ENCODE measurements at regions not wholly inside any gene's neighbourhood (a gene's known extent, or its start where the extent isn't known, plus 50 kb on each side); places are given as distances from the start of the nearest gene placed in this dataset.

DNA sequence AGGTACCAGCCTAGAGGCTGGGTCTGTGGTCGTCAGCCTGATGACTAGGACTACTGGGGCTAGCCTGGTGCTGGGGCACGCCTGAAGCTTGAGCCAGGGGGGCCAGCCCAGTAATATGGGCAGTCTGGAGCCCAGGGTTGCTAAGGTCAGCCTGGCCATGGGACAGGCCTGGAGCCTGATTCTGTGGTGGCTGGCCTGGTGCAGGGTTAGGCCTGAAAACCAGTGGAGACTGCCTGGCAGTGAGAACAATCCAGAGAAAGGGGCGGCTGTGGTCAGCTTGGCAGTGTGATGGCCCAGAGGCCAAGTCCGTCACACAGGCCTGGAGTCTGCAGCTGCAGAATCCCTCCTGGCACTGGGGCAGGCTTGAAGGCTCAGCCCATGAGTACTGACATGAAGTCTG is 445.8 kb downstream of the SATB2 start:
- Histone ChIP-seq H3K27ac (ENCODE audit: low read depth, low read length) (no peak overlapping the region), H3K9ac (ENCODE audit: low read length in 5 of 5) (no peak overlapping the region), H3K9me3 (ENCODE audit: control insufficient read depth in 5 of 5, low read length in 5 of 5) (peaks cover 5 to 19% (median 10%) of the 10 kb centered on the region in 5 donors), H3K27me3 (ENCODE audit: control insufficient read depth in 5 of 5, insufficient read depth in 4 of 5, low read length in 5 of 5) (no peaks in the 10 kb centered on the region), H3K36me3 (ENCODE audit: control insufficient read depth in 5 of 5, insufficient read depth in 5 of 5, low read length in 5 of 5) (no peaks in the 10 kb centered on the region), H3K4me3 (ENCODE audit: low read depth in 1 of 5, low read length in 5 of 5) (no peak overlapping the region), H3K4me1 (ENCODE audit: control insufficient read depth in 5 of 5, insufficient read depth in 5 of 5, low read length in 5 of 5) (no peaks in the 10 kb centered on the region)

- H3K4me1 ChIP-seq (ENCODE audit: control insufficient read depth in 5 of 5, insufficient read depth in 5 of 5, low read length in 5 of 5), result no peaks in the 10 kb centered on the region
- H3K36me3 ChIP-seq (ENCODE audit: control insufficient read depth in 5 of 5, insufficient read depth in 5 of 5, low read length in 5 of 5), result no peaks in the 10 kb centered on the region
- H3K27ac ChIP-seq (ENCODE audit: low read depth, low read length), result no peak overlapping the region
- H3K9ac ChIP-seq (ENCODE audit: low read length in 5 of 5), result no peak overlapping the region
- no peaks in the 10 kb centered on the region for H3K27me3 ChIP-seq (ENCODE audit: control insufficient read depth in 5 of 5, insufficient read depth in 4 of 5, low read length in 5 of 5)
- H3K4me3 ChIP-seq (ENCODE audit: low read depth in 1 of 5, low read length in 5 of 5), result no peak overlapping the region
- peaks cover 0 to 5% (median 3%) of the 10 kb centered on the region in 5 donors for H3K9me3 ChIP-seq (ENCODE audit: control insufficient read depth in 5 of 5, low read length in 5 of 5)
Measured at GRCh38 chr2:198994678-198995077, 463.1 kb downstream of the SATB2 start.

DNA sequence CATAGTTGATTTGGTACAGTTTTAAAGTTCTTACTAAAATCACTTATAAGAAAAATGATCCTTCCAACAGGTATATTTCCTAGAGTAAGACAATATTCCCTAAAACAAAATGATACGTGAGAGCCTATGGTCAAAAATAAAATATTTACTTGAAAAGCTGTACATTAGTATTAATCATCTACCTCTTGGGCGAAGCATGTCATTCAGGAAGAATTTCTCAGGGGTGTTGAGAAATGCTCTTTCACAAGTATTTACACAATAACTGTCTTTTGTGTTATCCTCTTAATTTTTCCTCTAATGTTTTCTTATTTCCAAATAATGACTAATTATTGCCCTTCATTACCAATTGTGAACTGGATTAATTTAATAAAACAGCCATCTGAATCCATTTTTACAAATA is 466.3 kb downstream of the SATB2 start:
- no peak overlapping the region for H3K27ac ChIP-seq (ENCODE audit: low read depth, low read length)
- no peaks in the 10 kb centered on the region for H3K36me3 ChIP-seq (ENCODE audit: control insufficient read depth in 5 of 5, insufficient read depth in 5 of 5, low read length in 5 of 5)
- H3K9me3 ChIP-seq (ENCODE audit: control insufficient read depth in 5 of 5, low read length in 5 of 5), result peaks cover 0 to 7% (median 2%) of the 10 kb centered on the region in 5 donors
- no peak overlapping the region for H3K4me3 ChIP-seq (ENCODE audit: low read depth in 1 of 5, low read length in 5 of 5)
- H3K4me1 ChIP-seq (ENCODE audit: control insufficient read depth in 5 of 5, insufficient read depth in 5 of 5, low read length in 5 of 5), result no peaks in the 10 kb centered on the region
- no peak overlapping the region for H3K9ac ChIP-seq (ENCODE audit: low read length in 5 of 5)
- no peaks in the 10 kb centered on the region for H3K27me3 ChIP-seq (ENCODE audit: control insufficient read depth in 5 of 5, insufficient read depth in 4 of 5, low read length in 5 of 5)

DNA sequence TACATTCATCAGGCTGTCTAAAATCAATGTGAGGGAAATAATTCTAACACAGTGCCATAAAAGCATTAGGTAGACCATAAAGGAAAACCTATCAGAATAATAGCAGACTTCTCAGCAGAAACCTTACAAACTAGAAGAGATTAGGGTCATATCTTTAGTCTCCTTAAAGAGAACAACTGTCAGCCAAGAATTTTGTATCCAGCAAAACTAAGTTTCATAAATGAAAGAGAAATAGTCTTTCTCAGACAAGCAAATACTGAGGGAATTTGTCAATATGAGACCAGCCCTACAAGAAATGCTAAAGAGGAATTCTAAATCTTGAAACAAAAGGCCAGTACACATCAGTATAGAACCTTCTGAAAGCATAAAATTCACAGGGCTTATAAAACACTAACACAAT is 482.0 kb downstream of the SATB2 start:
- H3K27me3 ChIP-seq (ENCODE audit: control insufficient read depth in 5 of 5, insufficient read depth in 4 of 5, low read length in 5 of 5), result no peaks in the 10 kb centered on the region
- no peak overlapping the region for H3K27ac ChIP-seq (ENCODE audit: low read depth, low read length)

DNA sequence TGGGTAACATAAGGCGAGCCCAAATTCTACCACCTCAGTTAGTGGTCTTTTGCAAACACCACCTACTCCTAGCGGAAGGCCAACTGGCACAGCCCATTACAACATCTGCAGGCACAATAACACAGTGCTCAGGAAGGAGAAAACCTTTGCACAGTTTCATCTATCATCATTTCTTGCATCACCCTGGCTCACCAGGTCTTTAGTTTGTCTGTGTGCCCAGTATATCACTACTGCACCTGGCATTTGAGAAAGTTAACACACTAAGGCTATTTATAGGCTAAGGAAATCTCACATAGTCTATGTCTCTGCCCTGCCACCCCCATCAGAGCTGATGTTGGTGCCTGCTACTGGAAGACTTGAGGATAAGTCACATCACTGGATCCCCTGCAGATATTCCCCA is 484.0 kb downstream of the SATB2 start:
- Histone ChIP-seq H3K36me3 (ENCODE audit: control insufficient read depth in 5 of 5, insufficient read depth in 5 of 5, low read length in 5 of 5) (no peaks in the 10 kb centered on the region), H3K4me1 (ENCODE audit: control insufficient read depth in 5 of 5, insufficient read depth in 5 of 5, low read length in 5 of 5) (no peaks in the 10 kb centered on the region), H3K27me3 (ENCODE audit: control insufficient read depth in 5 of 5, insufficient read depth in 4 of 5, low read length in 5 of 5) (no peaks in the 10 kb centered on the region), H3K9ac (ENCODE audit: low read length in 5 of 5) (no peak overlapping the region), H3K9me3 (ENCODE audit: control insufficient read depth in 5 of 5, low read length in 5 of 5) (peaks cover 0 to 26% (median 14%) of the 10 kb centered on the region in 5 donors), H3K27ac (ENCODE audit: low read depth, low read length) (no peak overlapping the region), H3K4me3 (ENCODE audit: low read depth in 1 of 5, low read length in 5 of 5) (no peak overlapping the region)

More for the DNA sequence above, 482.0 kb downstream of the SATB2 start:
- no peaks in the 10 kb centered on the region for H3K4me1 ChIP-seq (ENCODE audit: control insufficient read depth in 5 of 5, insufficient read depth in 5 of 5, low read length in 5 of 5)
- no peak overlapping the region for H3K9ac ChIP-seq (ENCODE audit: low read length in 5 of 5)
- peaks cover 0 to 26% (median 14%) of the 10 kb centered on the region in 5 donors for H3K9me3 ChIP-seq (ENCODE audit: control insufficient read depth in 5 of 5, low read length in 5 of 5)
- H3K4me3 ChIP-seq (ENCODE audit: low read depth in 1 of 5, low read length in 5 of 5), result no peak overlapping the region
- H3K36me3 ChIP-seq (ENCODE audit: control insufficient read depth in 5 of 5, insufficient read depth in 5 of 5, low read length in 5 of 5), result no peaks in the 10 kb centered on the region

DNA sequence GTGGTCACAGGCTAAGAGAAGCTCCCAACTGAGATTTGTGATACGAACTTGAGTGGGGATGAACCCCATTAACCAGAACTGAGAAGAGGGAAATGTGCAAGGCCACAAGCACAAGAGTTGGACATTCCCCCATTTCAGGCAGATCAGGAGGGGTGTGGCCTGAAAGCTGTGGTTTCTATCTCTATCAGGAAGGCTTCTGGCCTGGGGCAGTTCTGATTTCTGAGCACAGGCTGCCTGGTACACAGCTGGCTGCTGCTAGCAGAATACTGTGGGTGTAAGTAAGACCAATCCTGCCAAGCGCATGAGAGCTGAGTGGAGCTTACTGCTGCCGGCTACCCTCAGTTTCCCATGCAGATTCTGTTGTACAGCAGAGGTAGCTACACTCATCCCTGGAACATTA is 484.6 kb downstream of the SATB2 start:
- Histone ChIP-seq H3K27me3 (ENCODE audit: control insufficient read depth in 5 of 5, insufficient read depth in 4 of 5, low read length in 5 of 5) (no peaks in the 10 kb centered on the region), H3K27ac (ENCODE audit: low read depth, low read length) (no peak overlapping the region), H3K9me3 (ENCODE audit: control insufficient read depth in 5 of 5, low read length in 5 of 5) (peaks cover 0 to 26% (median 14%) of the 10 kb centered on the region in 5 donors), H3K9ac (ENCODE audit: low read length in 5 of 5) (no peak overlapping the region), H3K4me3 (ENCODE audit: low read depth in 1 of 5, low read length in 5 of 5) (no peak overlapping the region), H3K36me3 (ENCODE audit: control insufficient read depth in 5 of 5, insufficient read depth in 5 of 5, low read length in 5 of 5) (no peaks in the 10 kb centered on the region), H3K4me1 (ENCODE audit: control insufficient read depth in 5 of 5, insufficient read depth in 5 of 5, low read length in 5 of 5) (no peaks in the 10 kb centered on the region)

DNA sequence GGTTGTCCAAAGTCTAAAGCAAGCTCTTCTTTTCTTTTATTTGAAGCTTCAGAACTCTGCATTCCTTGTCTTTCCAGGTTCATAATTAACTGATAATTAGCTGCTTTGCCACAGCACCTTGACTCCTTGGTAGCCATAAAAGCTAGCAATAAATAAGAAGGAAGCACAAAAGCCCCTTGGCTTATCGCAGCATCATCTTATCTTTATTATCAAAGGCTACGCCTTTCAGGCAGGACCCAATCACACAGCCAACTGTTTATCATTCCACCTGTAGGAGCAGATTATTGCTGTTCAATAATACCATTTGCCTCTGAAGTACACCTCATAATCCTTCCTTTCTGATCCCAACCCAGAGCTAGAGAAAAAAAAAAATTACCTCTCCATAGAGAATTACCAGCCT is 489.2 kb downstream of the SATB2 start:
- H3K27ac ChIP-seq (ENCODE audit: low read depth, low read length), result no peak overlapping the region
- H3K9me3 ChIP-seq (ENCODE audit: control insufficient read depth in 5 of 5, low read length in 5 of 5), result peaks cover 0 to 7% (median 4%) of the 10 kb centered on the region in 5 donors
- no peak overlapping the region for H3K4me3 ChIP-seq (ENCODE audit: low read depth in 1 of 5, low read length in 5 of 5)
- H3K36me3 ChIP-seq (ENCODE audit: control insufficient read depth in 5 of 5, insufficient read depth in 5 of 5, low read length in 5 of 5), result no peaks in the 10 kb centered on the region
- no peaks in the 10 kb centered on the region for H3K27me3 ChIP-seq (ENCODE audit: control insufficient read depth in 5 of 5, insufficient read depth in 4 of 5, low read length in 5 of 5)
- H3K9ac ChIP-seq (ENCODE audit: low read length in 5 of 5), result no peak overlapping the region
- no peaks in the 10 kb centered on the region for H3K4me1 ChIP-seq (ENCODE audit: control insufficient read depth in 5 of 5, insufficient read depth in 5 of 5, low read length in 5 of 5)

DNA sequence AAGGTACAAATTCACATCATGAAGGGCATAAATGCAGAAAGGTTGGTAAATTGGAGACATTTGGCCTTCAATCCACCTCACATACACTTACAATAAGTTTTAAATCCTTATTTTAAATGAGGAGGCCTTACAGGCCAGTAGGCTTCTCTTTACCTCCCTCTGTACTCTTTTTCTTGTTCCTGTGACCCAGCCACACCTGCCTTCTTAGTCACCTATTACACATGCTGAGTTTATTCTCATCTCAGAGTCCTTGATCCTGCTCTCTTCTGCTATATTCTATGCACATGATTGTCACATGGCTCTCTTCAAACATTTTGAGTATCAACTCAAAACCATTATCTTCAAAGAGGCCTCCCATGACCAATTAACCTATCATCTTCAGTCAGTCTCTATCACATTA is 491.5 kb downstream of the SATB2 start:
- Histone ChIP-seq H3K36me3 (ENCODE audit: control insufficient read depth in 5 of 5, insufficient read depth in 5 of 5, low read length in 5 of 5) (no peaks in the 10 kb centered on the region), H3K27me3 (ENCODE audit: control insufficient read depth in 5 of 5, insufficient read depth in 4 of 5, low read length in 5 of 5) (no peaks in the 10 kb centered on the region), H3K27ac (ENCODE audit: low read depth, low read length) (no peak overlapping the region)

DNA sequence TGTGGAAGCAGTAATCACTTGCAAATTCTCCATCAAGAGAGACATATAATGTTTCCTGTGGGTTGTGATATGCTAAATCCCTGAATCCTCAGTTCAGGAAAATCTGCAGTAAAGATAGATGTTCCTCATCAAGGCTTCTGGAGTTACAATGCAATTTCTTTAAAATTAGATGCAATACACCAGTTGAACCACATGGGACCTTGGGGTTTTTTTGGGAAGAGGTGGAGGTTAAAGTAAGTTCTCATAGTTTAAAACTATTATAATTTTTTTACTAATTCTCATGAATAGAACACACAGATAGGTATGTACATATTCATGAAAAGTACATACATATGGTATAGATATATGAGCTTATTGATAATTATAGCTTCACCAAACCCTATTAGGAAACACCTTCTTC is 496.2 kb downstream of the SATB2 start:
- Histone ChIP-seq H3K27ac (ENCODE audit: low read depth, low read length) (no peak overlapping the region), H3K4me1 (ENCODE audit: control insufficient read depth in 5 of 5, insufficient read depth in 5 of 5, low read length in 5 of 5) (no peaks in the 10 kb centered on the region), H3K36me3 (ENCODE audit: control insufficient read depth in 5 of 5, insufficient read depth in 5 of 5, low read length in 5 of 5) (no peaks in the 10 kb centered on the region)

More for the DNA sequence above, 491.5 kb downstream of the SATB2 start:
- Histone ChIP-seq H3K4me1 (ENCODE audit: control insufficient read depth in 5 of 5, insufficient read depth in 5 of 5, low read length in 5 of 5) (no peaks in the 10 kb centered on the region), H3K4me3 (ENCODE audit: low read depth in 1 of 5, low read length in 5 of 5) (no peak overlapping the region), H3K9me3 (ENCODE audit: control insufficient read depth in 5 of 5, low read length in 5 of 5) (peaks cover 0 to 4% (median 0%) of the 10 kb centered on the region in 5 donors), H3K9ac (ENCODE audit: low read length in 5 of 5) (no peak overlapping the region)

DNA sequence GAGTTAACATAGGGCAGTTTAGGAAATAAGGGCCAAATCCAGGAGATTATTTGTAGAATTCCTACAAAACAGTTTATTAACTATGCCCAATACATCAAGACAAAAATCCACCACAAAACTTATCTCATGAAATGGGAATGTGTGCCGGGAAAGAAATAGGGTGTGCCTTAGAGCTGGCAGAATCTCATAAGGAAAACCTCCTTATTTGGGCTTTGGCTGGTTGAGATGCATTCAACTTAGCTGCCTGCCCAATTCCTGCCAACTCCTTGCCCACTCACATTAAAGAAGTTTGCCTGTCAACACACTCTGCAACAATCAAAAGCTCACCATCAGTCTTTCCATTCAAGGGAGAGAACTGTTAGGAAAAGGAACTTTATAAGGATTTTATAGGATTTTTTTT is 500.6 kb downstream of the SATB2 start:
- H3K27me3 ChIP-seq (ENCODE audit: control insufficient read depth in 5 of 5, insufficient read depth in 4 of 5, low read length in 5 of 5), result no peaks in the 10 kb centered on the region

More for the DNA sequence above, 496.2 kb downstream of the SATB2 start:
- no peak overlapping the region for H3K9ac ChIP-seq (ENCODE audit: low read length in 5 of 5)
- H3K4me3 ChIP-seq (ENCODE audit: low read depth in 1 of 5, low read length in 5 of 5), result no peak overlapping the region
- H3K9me3 ChIP-seq (ENCODE audit: control insufficient read depth in 5 of 5, low read length in 5 of 5), result peaks cover 0 to 4% (median 0%) of the 10 kb centered on the region in 5 donors
- no peaks in the 10 kb centered on the region for H3K27me3 ChIP-seq (ENCODE audit: control insufficient read depth in 5 of 5, insufficient read depth in 4 of 5, low read length in 5 of 5)

DNA sequence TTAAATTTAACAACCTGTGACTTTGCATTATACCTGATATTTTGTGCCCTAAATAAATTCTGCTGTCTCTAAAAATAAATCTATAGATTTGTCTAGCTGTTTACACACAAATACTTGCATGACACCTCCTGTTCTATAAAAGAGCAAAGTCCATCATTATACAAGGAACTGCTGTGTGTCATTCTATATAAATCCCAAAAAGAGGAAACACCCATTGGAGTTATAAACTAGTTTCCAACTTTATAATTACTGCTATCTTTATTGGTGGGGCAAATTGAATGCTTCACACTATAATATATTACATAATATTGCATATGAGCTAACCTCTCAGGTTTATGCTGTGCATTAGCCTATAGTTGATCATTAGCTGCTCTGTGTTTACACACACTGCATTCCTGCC is 504.4 kb downstream of the SATB2 start:
- Histone ChIP-seq H3K4me1 (ENCODE audit: control insufficient read depth in 5 of 5, insufficient read depth in 5 of 5, low read length in 5 of 5) (no peaks in the 10 kb centered on the region), H3K27ac (ENCODE audit: low read depth, low read length) (no peak overlapping the region), H3K9me3 (ENCODE audit: control insufficient read depth in 5 of 5, low read length in 5 of 5) (no peaks in the 10 kb centered on the region), H3K4me3 (ENCODE audit: low read depth in 1 of 5, low read length in 5 of 5) (no peak overlapping the region), H3K36me3 (ENCODE audit: control insufficient read depth in 5 of 5, insufficient read depth in 5 of 5, low read length in 5 of 5) (no peaks in the 10 kb centered on the region), H3K27me3 (ENCODE audit: control insufficient read depth in 5 of 5, insufficient read depth in 4 of 5, low read length in 5 of 5) (no peaks in the 10 kb centered on the region), H3K9ac (ENCODE audit: low read length in 5 of 5) (no peak overlapping the region)

More for the DNA sequence above, 500.6 kb downstream of the SATB2 start:
- no peak overlapping the region for H3K4me3 ChIP-seq (ENCODE audit: low read depth in 1 of 5, low read length in 5 of 5)
- H3K27ac ChIP-seq (ENCODE audit: low read depth, low read length), result no peak overlapping the region
- H3K4me1 ChIP-seq (ENCODE audit: control insufficient read depth in 5 of 5, insufficient read depth in 5 of 5, low read length in 5 of 5), result no peaks in the 10 kb centered on the region
- H3K9ac ChIP-seq (ENCODE audit: low read length in 5 of 5), result no peak overlapping the region
- no peaks in the 10 kb centered on the region for H3K36me3 ChIP-seq (ENCODE audit: control insufficient read depth in 5 of 5, insufficient read depth in 5 of 5, low read length in 5 of 5)
- H3K9me3 ChIP-seq (ENCODE audit: control insufficient read depth in 5 of 5, low read length in 5 of 5), result no peaks in the 10 kb centered on the region
